Brain microvascular endothelial cell (primary cell): ENCODE measurements at regions not wholly inside any gene's neighbourhood (a gene's known extent, or its start where the extent isn't known, plus 50 kb on each side); places are given as distances from the start of the nearest gene placed in this dataset.

ENCODE experiments used
- DNase-seq: peaks from one replicate; pipeline ENCODE4 v3.0.0-alpha.2; 2020
- H3K27ac ChIP-seq: fragments of 250-450 bp; sonication (Bioruptor Pico); 2 replicates; pipeline ENCODE4 v1.5.1; 2020; ENCODE audit warnings: mild to moderate bottlenecking, moderate library complexity
- H3K27me3 ChIP-seq: fragments of 250-450 bp; sonication (Bioruptor Pico); replicated peaks from 2 replicates; pipeline ENCODE4 v1.5.1; 2020; ENCODE audit warnings: mild to moderate bottlenecking
- H3K36me3 ChIP-seq: fragments of 250-450 bp; sonication (Bioruptor Pico); replicated peaks from 2 replicates; pipeline ENCODE4 v1.5.1; 2020; ENCODE audit warnings: mild to moderate bottlenecking
- H3K4me3 ChIP-seq: 2 replicates; pipeline ENCODE4 v1.5.1; 2011; ENCODE audit warnings: low read depth, mild to moderate bottlenecking, control low read depth, low read length, moderate library complexity
- CTCF ChIP-seq: IDR thresholded peaks from 2 replicates; pipeline ENCODE4 v1.5.1; 2011; ENCODE audit warnings: low read depth, mild to moderate bottlenecking, moderate library complexity, low read length, control low read depth, inconsistent platforms; ENCODE audit errors: missing control alignments
- in situ Hi-C: cut with HindIII; loops from 2 replicates; pipeline ENCODE4 v1.10.0; 2017; ENCODE audit warnings: low sequenced_read_pairs, low pct_ligation_motif_present

DNA sequence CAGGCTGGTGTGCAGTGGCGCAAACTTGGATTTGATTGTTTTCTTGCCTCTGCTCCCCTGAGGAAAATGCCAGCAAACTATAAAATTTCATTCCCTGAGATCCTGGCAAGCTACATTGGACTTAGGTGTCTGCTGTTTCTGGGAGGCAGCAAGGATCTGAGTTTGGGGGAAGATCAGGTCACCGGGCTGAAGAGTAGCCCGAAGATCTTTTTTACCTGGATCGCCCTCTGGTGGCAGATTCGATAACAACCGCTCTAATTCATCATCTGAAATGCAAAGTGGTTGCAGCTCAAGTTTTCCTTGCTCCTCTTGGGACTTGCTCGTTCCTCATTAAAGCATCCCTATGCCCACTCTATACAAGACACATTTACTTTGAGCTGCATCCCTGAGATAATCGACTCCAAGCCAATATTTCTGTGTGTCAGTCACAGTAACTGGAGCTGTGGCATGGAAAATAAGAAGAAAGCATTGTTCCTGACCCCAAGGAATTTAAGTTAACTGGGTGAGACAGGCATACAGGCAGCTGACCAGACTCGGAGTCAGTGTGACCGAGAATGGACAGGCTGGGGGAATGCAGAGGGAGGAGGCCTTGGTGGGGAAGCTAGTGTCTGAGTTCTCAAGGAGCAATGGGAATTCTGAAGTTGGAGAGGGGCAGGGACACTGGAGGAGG, 131.8 kb upstream of the PROKR2 start:
- H3K27me3 ChIP-seq = no peaks in the 10 kb centered on the region
- H3K36me3 ChIP-seq = no peaks in the 10 kb centered on the region
- DNase-seq = peak; percentile 52
- peak; percentile 81 for TF ChIP-seq CTCF
- H3K27ac ChIP-seq = no peak overlapping the region
- in situ Hi-C loops = no loop called here
- no peak overlapping the region for H3K4me3 ChIP-seq

GRCh38 chr20:5447188-5447587, 130.4 kb upstream of the PROKR2 start:
- Histone ChIP-seq H3K27me3 (no peaks in the 10 kb centered on the region), H3K4me3 (no peak overlapping the region), H3K27ac (no peak overlapping the region), H3K36me3 (no peaks in the 10 kb centered on the region)
- TF ChIP-seq CTCF = no peak
- in situ Hi-C loops = no loop called here
- no peak for DNase-seq

DNA sequence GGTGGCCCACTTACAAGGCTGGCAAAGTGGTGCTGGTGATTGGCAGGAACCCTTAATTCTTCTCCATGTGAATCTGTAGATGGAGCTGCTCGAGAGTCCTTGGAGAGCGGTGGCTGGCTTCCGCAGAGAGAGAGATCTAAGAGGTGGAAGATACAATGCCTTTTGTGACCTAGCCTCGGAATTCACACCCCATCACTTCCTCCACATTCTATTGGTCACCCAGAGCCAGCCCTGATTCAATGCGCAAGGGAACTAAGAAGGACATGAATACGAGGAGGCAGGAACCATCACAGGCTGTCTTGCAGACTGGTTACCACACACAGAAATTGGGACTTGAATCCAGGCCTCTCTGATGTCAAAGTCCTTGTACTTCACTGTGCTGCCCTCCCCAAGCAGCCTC, 128.9 kb upstream of the PROKR2 start:
- Histone ChIP-seq H3K27me3 (no peaks in the 10 kb centered on the region), H3K4me3 (no peak overlapping the region), H3K36me3 (no peaks in the 10 kb centered on the region), H3K27ac (no peak overlapping the region)
- in situ Hi-C loops = no loop called here
- DNase-seq = no peak
- TF ChIP-seq CTCF = no peak

DNA sequence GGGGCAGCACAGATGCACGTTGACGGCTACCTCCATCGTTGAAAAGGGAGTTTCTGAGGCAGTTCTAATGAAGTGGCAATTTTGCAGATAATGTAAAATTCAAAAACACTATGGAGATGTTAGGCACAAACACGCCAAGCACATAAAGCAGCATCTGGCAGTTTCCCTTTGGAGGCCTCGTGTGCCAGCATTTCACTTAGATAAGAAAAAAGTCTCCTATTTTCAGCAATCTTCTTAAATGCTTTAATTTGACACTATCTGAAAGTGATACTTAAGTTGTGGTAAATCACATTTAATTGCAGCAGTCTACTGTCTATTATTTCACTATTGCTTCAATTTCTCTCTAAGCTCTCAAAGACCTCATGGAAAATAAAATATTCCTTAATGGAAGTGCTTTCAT, 125.3 kb upstream of the PROKR2 start:
- Histone ChIP-seq H3K27me3 (no peaks in the 10 kb centered on the region), H3K36me3 (no peaks in the 10 kb centered on the region), H3K27ac (no peak overlapping the region), H3K4me3 (no peak overlapping the region)
- DNase-seq = no peak
- in situ Hi-C loops = no loop called here
- TF ChIP-seq CTCF = no peak

- H3K36me3 ChIP-seq = no peaks in the 10 kb centered on the region
- no peaks in the 10 kb centered on the region for H3K27me3 ChIP-seq
- H3K4me3 ChIP-seq = no peak overlapping the region
- no peak overlapping the region for H3K27ac ChIP-seq
- TF ChIP-seq CTCF = no peak
- no peak for DNase-seq
- in situ Hi-C loops = no loop called here
Measured at GRCh38 chr20:5434116-5434515, 117.4 kb upstream of the PROKR2 start.

DNA sequence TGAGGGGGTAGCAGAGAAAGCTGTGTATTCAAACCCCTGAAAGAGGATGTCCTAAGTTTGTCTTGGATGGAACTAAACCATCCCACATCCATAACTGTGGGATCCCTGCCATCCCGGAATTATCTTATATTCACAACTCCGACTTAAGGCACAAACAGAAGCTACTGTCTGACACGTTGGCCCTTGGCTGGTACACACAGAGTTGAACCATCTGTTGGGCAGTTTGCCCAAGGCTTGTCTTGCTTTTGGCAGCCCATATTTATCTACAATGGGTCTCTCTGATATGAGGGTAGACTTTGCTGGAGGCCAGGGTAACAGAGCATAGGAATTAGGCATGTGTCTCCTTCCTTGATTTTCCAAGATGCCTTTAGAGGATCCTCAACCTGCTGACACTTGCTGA, 116.6 kb upstream of the PROKR2 start:
- DNase-seq = no peak
- no peak overlapping the region for H3K4me3 ChIP-seq
- TF ChIP-seq CTCF = no peak
- H3K36me3 ChIP-seq = no peaks in the 10 kb centered on the region
- in situ Hi-C loops = no loop called here
- H3K27me3 ChIP-seq = no peaks in the 10 kb centered on the region
- no peak overlapping the region for H3K27ac ChIP-seq
